ENCODE measurements at regions not wholly inside any gene's neighbourhood (a gene's known extent, or its start where the extent isn't known, plus 50 kb on each side); places are given as distances from the start of the nearest gene placed in this dataset.
"Not testable (repeated sequence)": the region's sequence is repeated elsewhere in the genome, so short reads cannot be mapped to it uniquely, and the experiment has no call there.

- Histone ChIP-seq H3K36me3 (ENCODE audit: control insufficient read depth, insufficient read depth, low read length) (no peaks in the 10 kb centered on the region), H3K4me3 (ENCODE audit: low read length) (no peak overlapping the region), H3K27ac (ENCODE audit: low read length) (no peak overlapping the region), H3K4me1 (ENCODE audit: control insufficient read depth, insufficient read depth, low read length) (no peaks in the 10 kb centered on the region), H3K27me3 (ENCODE audit: control insufficient read depth, insufficient read depth, low read length) (no peaks in the 10 kb centered on the region), H3K9me3 (ENCODE audit: control insufficient read depth, insufficient read depth, low read length) (peaks cover 3% of the 10 kb centered on the region)
- H3K4me1 Mint-ChIP-seq = no peaks in the 10 kb centered on the region
- intact Hi-C loops (cut with micrococcal nuclease) = no loop called here
- no peak overlapping the region for H3K27ac Mint-ChIP-seq
- no peak overlapping the region for H3K4me3 Mint-ChIP-seq
- H3K9me3 Mint-ChIP-seq = peaks cover 0 to 4% of the 10 kb centered on the region in 2 donors
- no peak for ATAC-seq
- H3K27me3 Mint-ChIP-seq (ENCODE audit: low read depth in 2 of 2) = peaks cover 0 to 11% of the 10 kb centered on the region in 2 donors
- 61% methylated on average over 2 of the region's 2 CpGs for WGBS (ENCODE audit: insufficient coverage)
- DNase-seq = no peak
- TF ChIP-seq CTCF (IDR thresholded peaks at IDR 0.05) = no peak
- H3K36me3 Mint-ChIP-seq = no peaks in the 10 kb centered on the region
These were observed 107.8 kb downstream of the CCNG2 start for GRCh38 chr4:77264826-77265225.

- no peak overlapping the region for H3K27ac ChIP-seq (ENCODE audit: low read length)
- 61% methylated on average over 2 of the region's 2 CpGs for WGBS (ENCODE audit: insufficient coverage)
- H3K4me3 Mint-ChIP-seq = no peak overlapping the region
- H3K9me3 Mint-ChIP-seq = peaks cover 0 to 4% of the 10 kb centered on the region in 2 donors
- TF ChIP-seq CTCF (IDR thresholded peaks at IDR 0.05) = no peak
- DNase-seq (no peak), ATAC-seq (no peak)
- no peaks in the 10 kb centered on the region for H3K4me1 ChIP-seq (ENCODE audit: control insufficient read depth, insufficient read depth, low read length)
- intact Hi-C loops (cut with micrococcal nuclease) = no loop called here
- H3K36me3 Mint-ChIP-seq = no peaks in the 10 kb centered on the region
- H3K27me3 Mint-ChIP-seq (ENCODE audit: low read depth in 2 of 2) = peaks cover 0 to 11% of the 10 kb centered on the region in 2 donors
- H3K9me3 ChIP-seq (ENCODE audit: control insufficient read depth, insufficient read depth, low read length) = peaks cover 3% of the 10 kb centered on the region
- no peaks in the 10 kb centered on the region for H3K36me3 ChIP-seq (ENCODE audit: control insufficient read depth, insufficient read depth, low read length)
- H3K4me3 ChIP-seq (ENCODE audit: low read length) = no peak overlapping the region
- H3K27me3 ChIP-seq (ENCODE audit: control insufficient read depth, insufficient read depth, low read length) = no peaks in the 10 kb centered on the region
- no peak overlapping the region for H3K27ac Mint-ChIP-seq
- no peaks in the 10 kb centered on the region for H3K4me1 Mint-ChIP-seq
These were observed 111.1 kb downstream of the CCNG2 start for GRCh38 chr4:77268108-77268507.

GRCh38 chr4:77269505-77269904 lies 112.5 kb downstream of the CCNG2 start:
- no peak for TF ChIP-seq CTCF (IDR thresholded peaks at IDR 0.05)
- Histone ChIP-seq H3K36me3 (ENCODE audit: control insufficient read depth, insufficient read depth, low read length) (no peaks in the 10 kb centered on the region), H3K9me3 (ENCODE audit: control insufficient read depth, insufficient read depth, low read length) (no peaks in the 10 kb centered on the region), H3K27me3 (ENCODE audit: control insufficient read depth, insufficient read depth, low read length) (no peaks in the 10 kb centered on the region), H3K4me1 (ENCODE audit: control insufficient read depth, insufficient read depth, low read length) (no peaks in the 10 kb centered on the region), H3K4me3 (ENCODE audit: low read length) (no peak overlapping the region), H3K27ac (ENCODE audit: low read length) (no peak overlapping the region)
- no peaks in the 10 kb centered on the region for H3K4me1 Mint-ChIP-seq
- H3K4me3 Mint-ChIP-seq = no peak overlapping the region
- no peak overlapping the region for H3K27ac Mint-ChIP-seq
- intact Hi-C loops (cut with micrococcal nuclease) = no loop called here
- no peak for DNase-seq
- ATAC-seq = no peak
- H3K9me3 Mint-ChIP-seq = no peaks in the 10 kb centered on the region
- peaks cover 0 to 11% of the 10 kb centered on the region in 2 donors for H3K27me3 Mint-ChIP-seq (ENCODE audit: low read depth in 2 of 2)
- no peaks in the 10 kb centered on the region for H3K36me3 Mint-ChIP-seq
- WGBS (ENCODE audit: insufficient coverage) = 71% methylated on average over 1 of the region's 1 CpG

GRCh38 chr4:77273412-77273811 lies 116.4 kb downstream of the CCNG2 start:
- H3K27ac Mint-ChIP-seq = no peak overlapping the region
- no peaks in the 10 kb centered on the region for H3K36me3 Mint-ChIP-seq
- peaks cover 0 to 8% of the 10 kb centered on the region in 2 donors for H3K27me3 Mint-ChIP-seq (ENCODE audit: low read depth in 2 of 2)
- Histone ChIP-seq H3K4me1 (ENCODE audit: control insufficient read depth, insufficient read depth, low read length) (no peaks in the 10 kb centered on the region), H3K4me3 (ENCODE audit: low read length) (no peak overlapping the region), H3K9me3 (ENCODE audit: control insufficient read depth, insufficient read depth, low read length) (no peaks in the 10 kb centered on the region), H3K27ac (ENCODE audit: low read length) (no peak overlapping the region), H3K27me3 (ENCODE audit: control insufficient read depth, insufficient read depth, low read length) (no peaks in the 10 kb centered on the region), H3K36me3 (ENCODE audit: control insufficient read depth, insufficient read depth, low read length) (no peaks in the 10 kb centered on the region)
- no peak for TF ChIP-seq CTCF (IDR thresholded peaks at IDR 0.05)
- no peaks in the 10 kb centered on the region for H3K4me1 Mint-ChIP-seq
- ATAC-seq (no peak), DNase-seq (no peak)
- intact Hi-C loops (cut with micrococcal nuclease) = no loop called here
- no peaks in the 10 kb centered on the region for H3K9me3 Mint-ChIP-seq
- WGBS (ENCODE audit: insufficient coverage) = 79% methylated on average over 2 of the region's 2 CpGs
- no peak overlapping the region for H3K4me3 Mint-ChIP-seq

- H3K36me3 Mint-ChIP-seq; H3K27me3 ChIP-seq (ENCODE audit: control insufficient read depth, insufficient read depth, low read length); H3K4me1 ChIP-seq (ENCODE audit: control insufficient read depth, insufficient read depth, low read length); H3K27ac Mint-ChIP-seq; H3K4me1 Mint-ChIP-seq; H3K9me3 Mint-ChIP-seq; H3K36me3 ChIP-seq (ENCODE audit: control insufficient read depth, insufficient read depth, low read length); H3K4me3 ChIP-seq (ENCODE audit: low read length); H3K27ac ChIP-seq (ENCODE audit: low read length); DNase-seq; intact Hi-C loops (cut with micrococcal nuclease); H3K27me3 Mint-ChIP-seq (ENCODE audit: low read depth in 2 of 2); H3K9me3 ChIP-seq (ENCODE audit: control insufficient read depth, insufficient read depth, low read length); H3K4me3 Mint-ChIP-seq; ATAC-seq: not testable (repeated sequence)
- WGBS (ENCODE audit: insufficient coverage) = 98% methylated on average over 2 of the region's 2 CpGs
These were observed 122.1 kb downstream of the CCNG2 start for GRCh38 chr4:77279114-77279513.

Data from natural killer cell (primary cell).